Mesenchymal stem cell (in vitro differentiated cells and primary cell): ENCODE measurements at regions not wholly inside any gene's neighbourhood (a gene's known extent, or its start where the extent isn't known, plus 50 kb on each side); places are given as distances from the start of the nearest gene placed in this dataset.

Experiments used
- DNase-seq: peaks from one replicate; pipeline ENCODE4 v3.0.0-alpha.2; 2013
- H2AFZ ChIP-seq: one replicate; pipeline ENCODE4 v1.6.1; 2013; ENCODE audit warnings: low read depth, mild to moderate bottlenecking, control low read depth, inconsistent platforms, low read length, moderate library complexity
- H2AK5ac ChIP-seq: 2 replicates; pipeline ENCODE4 v1.6.1; 2013; ENCODE audit warnings: low read length, moderate library complexity, mild to moderate bottlenecking, inconsistent platforms; ENCODE audit not compliant: severe bottlenecking
- H2BK120ac ChIP-seq: one replicate; pipeline ENCODE4 v1.6.1; 2013; ENCODE audit warnings: low read depth, mild to moderate bottlenecking, inconsistent platforms, low read length, moderate library complexity
- H2BK12ac ChIP-seq, 2 experiments: one replicate each; pipeline ENCODE4 v1.6.1; 2013; ENCODE audit warnings: inconsistent platforms in 2 of 2, low read length in 2 of 2, mild to moderate bottlenecking in 2 of 2, moderate library complexity in 2 of 2, control low read depth in 1 of 2
- H2BK15ac ChIP-seq: one replicate; pipeline ENCODE4 v1.6.1; 2013; ENCODE audit warnings: mild to moderate bottlenecking, low read depth, inconsistent platforms; ENCODE audit not compliant: poor library complexity, severe bottlenecking
- H2BK5ac ChIP-seq: 2 replicates; pipeline ENCODE4 v1.6.1; 2013; ENCODE audit warnings: low read depth, mild to moderate bottlenecking, low read length, control low read depth, inconsistent platforms; ENCODE audit not compliant: poor library complexity, severe bottlenecking
- H3K14ac ChIP-seq, 2 experiments: one replicate each; pipeline ENCODE4 v1.6.1; 2013; ENCODE audit warnings: inconsistent platforms in 2 of 2, low read length in 2 of 2, control low read depth in 1 of 2, mild to moderate bottlenecking in 1 of 2, moderate library complexity in 1 of 2
- H3K18ac ChIP-seq, 2 experiments: one replicate each; pipeline ENCODE4 v1.6.1; 2013; ENCODE audit warnings: inconsistent platforms in 2 of 2, low read length in 2 of 2, control low read depth in 1 of 2, low read depth in 1 of 2, mild to moderate bottlenecking in 1 of 2
- H3K23ac ChIP-seq, 2 experiments: one replicate each; pipeline ENCODE4 v1.6.1; 2013; ENCODE audit warnings: inconsistent platforms in 2 of 2, low read length in 2 of 2, mild to moderate bottlenecking in 2 of 2, moderate library complexity in 2 of 2, control low read depth in 1 of 2
- H3K27ac ChIP-seq: 2 replicates; pipeline ENCODE4 v1.5.1; 2013; ENCODE audit warnings: mild to moderate bottlenecking, moderate library complexity, low read length, control low read depth, inconsistent platforms; ENCODE audit not compliant: poor library complexity, severe bottlenecking
- H3K27me3 ChIP-seq, 2 experiments: 2 replicates each; pipeline versions ENCODE4 v1.6.1 to v1.7.0; 2013; ENCODE audit warnings: low read length in 2 of 2, mild to moderate bottlenecking in 2 of 2, moderate library complexity in 2 of 2, control low read depth in 1 of 2, inconsistent platforms in 1 of 2; ENCODE audit not compliant: control insufficient read depth in 1 of 2, insufficient read depth in 1 of 2
- H3K36me3 ChIP-seq, 2 experiments: 2 replicates each; pipeline versions ENCODE4 v1.6.1 to v1.7.0; 2013; ENCODE audit warnings: low read length in 2 of 2, control low read depth in 1 of 2, inconsistent platforms in 1 of 2, low read depth in 1 of 2, mild to moderate bottlenecking in 1 of 2; ENCODE audit not compliant: insufficient read depth in 2 of 2, control insufficient read depth in 1 of 2
- H3K4ac ChIP-seq, 2 experiments: one replicate each; pipeline ENCODE4 v1.6.1; 2013; ENCODE audit warnings: inconsistent platforms in 2 of 2, low read length in 2 of 2, mild to moderate bottlenecking in 2 of 2, moderate library complexity in 2 of 2, control low read depth in 1 of 2, low read depth in 1 of 2
- H3K4me1 ChIP-seq: 2 replicates; pipeline ENCODE4 v1.6.1; 2013; ENCODE audit warnings: low read depth, low read length, control low read depth; ENCODE audit not compliant: control insufficient read depth, insufficient read depth
- H3K4me2 ChIP-seq: 2 replicates; pipeline ENCODE4 v1.6.1; 2013; ENCODE audit warnings: low read length, mild to moderate bottlenecking, inconsistent platforms; ENCODE audit not compliant: poor library complexity, severe bottlenecking
- H3K4me3 ChIP-seq, 2 experiments: 2 replicates each; pipeline versions ENCODE4 v1.5.1 to v1.7.0; 2013; ENCODE audit warnings: low read length in 2 of 2, mild to moderate bottlenecking in 2 of 2, control low read depth in 1 of 2, low read depth in 1 of 2; ENCODE audit not compliant: insufficient read depth in 1 of 2
- H3K79me1 ChIP-seq: replicated peaks from 2 replicates; pipeline ENCODE4 v1.6.1; 2013; ENCODE audit warnings: mild to moderate bottlenecking, control low read depth, low read length, inconsistent platforms; ENCODE audit not compliant: poor library complexity, severe bottlenecking
- H3K9ac ChIP-seq: 2 replicates; pipeline ENCODE4 v1.7.0; 2013; ENCODE audit warnings: mild to moderate bottlenecking, low read length, moderate library complexity
- H3K9me3 ChIP-seq: 2 replicates; pipeline ENCODE4 v1.7.0; 2013; ENCODE audit warnings: mild to moderate bottlenecking, low read length; ENCODE audit not compliant: control insufficient read depth
- H4K8ac ChIP-seq: one replicate; pipeline ENCODE4 v1.6.1; 2013; ENCODE audit warnings: inconsistent platforms, mild to moderate bottlenecking, low read length, moderate library complexity
- H4K91ac ChIP-seq: one replicate; pipeline ENCODE4 v1.6.1; 2013; ENCODE audit warnings: mild to moderate bottlenecking, low read length, inconsistent platforms
- WGBS: methylation state at CpG from one replicate; pipeline ENCODE4 v1.1.7; 2013; ENCODE audit warnings: mixed read lengths; 5-methylcytosine and 5-hydroxymethylcytosine counted together

- no peak overlapping the region for H2AFZ ChIP-seq
- H3K36me3 ChIP-seq = no peaks in the 10 kb centered on the region
- no peak overlapping the region for H3K4me2 ChIP-seq
- no peaks in the 10 kb centered on the region for H3K9me3 ChIP-seq
- no peak overlapping the region for H3K27ac ChIP-seq
- no peak overlapping the region for H4K91ac ChIP-seq
- no peak overlapping the region for H2BK120ac ChIP-seq
- no peak overlapping the region for H3K4me3 ChIP-seq
- H3K79me1 ChIP-seq = no peaks in the 10 kb centered on the region
- H3K4me1 ChIP-seq = no peaks in the 10 kb centered on the region
- no peaks in the 10 kb centered on the region for H3K27me3 ChIP-seq
- no peak overlapping the region for H2BK15ac ChIP-seq
- H2BK5ac ChIP-seq = no peak overlapping the region
- no peak overlapping the region for H3K14ac ChIP-seq
- DNase-seq = peak; percentile 64
- H3K23ac ChIP-seq = no peak overlapping the region
- H2BK12ac ChIP-seq = no peak overlapping the region
- H3K9ac ChIP-seq = no peak overlapping the region
- no peak overlapping the region for H3K4ac ChIP-seq
- no peak overlapping the region for H2AK5ac ChIP-seq
- no peak overlapping the region for H3K18ac ChIP-seq
- H4K8ac ChIP-seq = no peak overlapping the region
Observed at GRCh38 chr5:26192486-26192885, 845.9 kb downstream of the CDH9 start.

GRCh38 chr5:26181582-26181981, 856.8 kb downstream of the CDH9 start:
- Histone ChIP-seq H3K27me3 (no peaks in the 10 kb centered on the region), H3K18ac (no peak overlapping the region)

GRCh38 chr5:26148569-26149107, 889.7 kb downstream of the CDH9 start:
- no peak for DNase-seq
- no peaks in the 10 kb centered on the region for H3K36me3 ChIP-seq
- 73% methylated on average over 7 of the region's 7 CpGs for WGBS

More at GRCh38 chr5:26181582-26181981, 856.8 kb downstream of the CDH9 start:
- Histone ChIP-seq H3K4me3 (no peak overlapping the region), H3K4ac (no peak overlapping the region), H2AK5ac (no peak overlapping the region), H2BK120ac (no peak overlapping the region), H2BK5ac (no peak overlapping the region), H3K79me1 (no peaks in the 10 kb centered on the region), H4K91ac (no peak overlapping the region), H4K8ac (no peak overlapping the region), H2BK12ac (no peak overlapping the region), H2BK15ac (no peak overlapping the region), H3K36me3 (no peaks in the 10 kb centered on the region), H3K23ac (no peak overlapping the region), H3K4me2 (no peak overlapping the region), H3K27ac (no peak overlapping the region), H2AFZ (no peak overlapping the region), H3K9me3 (no peaks in the 10 kb centered on the region), H3K9ac (no peak overlapping the region), H3K14ac (no peak overlapping the region), H3K4me1 (no peaks in the 10 kb centered on the region)
- WGBS = no CpG with 5 or more reads among the region's 1 CpG
- DNase-seq = no peak

DNA sequence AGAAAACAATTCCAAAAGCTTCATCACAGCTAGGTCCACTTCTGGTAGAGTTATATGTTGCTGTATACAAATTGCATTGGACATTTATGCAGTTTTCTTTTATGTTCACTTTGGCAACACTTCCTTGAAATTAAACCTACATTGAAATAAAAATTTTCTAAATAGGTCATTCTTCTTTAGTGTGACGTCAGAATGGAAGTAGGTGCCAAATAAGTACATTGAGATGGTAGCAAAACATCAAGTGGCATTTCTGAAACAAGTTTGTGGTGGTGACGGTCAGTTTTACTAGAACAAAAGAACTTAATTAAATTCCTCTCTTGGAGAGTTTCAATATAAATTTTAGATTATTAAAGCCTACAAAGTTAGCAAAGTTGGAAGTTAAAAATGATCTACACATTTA, 895.1 kb downstream of the CDH9 start:
- Histone ChIP-seq H3K27ac (no peak overlapping the region), H3K4me2 (no peak overlapping the region), H2AK5ac (no peak overlapping the region), H4K91ac (no peak overlapping the region), H4K8ac (no peak overlapping the region), H3K36me3 (no peaks in the 10 kb centered on the region), H2AFZ (no peak overlapping the region), H3K18ac (no peak overlapping the region), H2BK120ac (no peak overlapping the region), H2BK15ac (no peak overlapping the region), H3K4ac (no peak overlapping the region), H2BK5ac (no peak overlapping the region), H3K27me3 (no peaks in the 10 kb centered on the region), H3K4me1 (no peaks in the 10 kb centered on the region), H3K4me3 (no peak overlapping the region), H3K23ac (no peak overlapping the region), H3K79me1 (no peaks in the 10 kb centered on the region), H3K9me3 (no peaks in the 10 kb centered on the region), H2BK12ac (no peak overlapping the region), H3K9ac (no peak overlapping the region), H3K14ac (no peak overlapping the region)
- no CpG with 5 or more reads among the region's 2 CpGs for WGBS
- no peak for DNase-seq

More at GRCh38 chr5:26148569-26149107, 889.7 kb downstream of the CDH9 start:
- no peak overlapping the region for H2BK5ac ChIP-seq
- H4K8ac ChIP-seq = no peak overlapping the region
- no peak overlapping the region for H2BK15ac ChIP-seq
- H3K9me3 ChIP-seq = no peaks in the 10 kb centered on the region
- no peaks in the 10 kb centered on the region for H3K4me1 ChIP-seq
- H3K79me1 ChIP-seq = no peaks in the 10 kb centered on the region
- H3K9ac ChIP-seq = no peak overlapping the region
- no peak overlapping the region for H2BK120ac ChIP-seq
- no peak overlapping the region for H3K4me3 ChIP-seq
- no peaks in the 10 kb centered on the region for H3K27me3 ChIP-seq
- no peak overlapping the region for H3K27ac ChIP-seq
- no peak overlapping the region for H3K23ac ChIP-seq
- no peak overlapping the region for H4K91ac ChIP-seq
- H2BK12ac ChIP-seq = no peak overlapping the region
- H3K4me2 ChIP-seq = no peak overlapping the region
- no peak overlapping the region for H3K4ac ChIP-seq
- no peak overlapping the region for H3K18ac ChIP-seq
- no peak overlapping the region for H2AK5ac ChIP-seq
- no peak overlapping the region for H2AFZ ChIP-seq
- H3K14ac ChIP-seq = no peak overlapping the region
